Small intestine (tissue), 7 donors: ENCODE measurements at regions not wholly inside any gene's neighbourhood (a gene's known extent, or its start where the extent isn't known, plus 50 kb on each side); places are given as distances from the start of the nearest gene placed in this dataset.

Source experiments
- DNase-seq, 2 donors: peaks; one replicate each; pipeline versions ENCODE4 v3.0.0 to v3.0.0-alpha.2; 2013
- FAIRE-seq: peaks from 2 replicates; lab custom pipeline; 2012; peaks lifted over from hg19 to GRCh38; lab: Jason Lieb, UNC
- H3K27ac ChIP-seq, 3 donors: one replicate each; pipeline ENCODE4 v1.5.1; 2013; ENCODE audit warnings: low read length in 2 of 3, mild to moderate bottlenecking in 2 of 3, control low read depth in 1 of 3, inconsistent platforms in 1 of 3, low read depth in 1 of 3, moderate library complexity in 1 of 3
- H3K27me3 ChIP-seq, 3 donors: one replicate each; pipeline ENCODE4 v1.6.1; 2013; ENCODE audit warnings: low read length in 3 of 3, inconsistent platforms in 1 of 3; ENCODE audit not compliant: control insufficient read depth in 3 of 3, insufficient read depth in 3 of 3
- H3K36me3 ChIP-seq, 3 donors: one replicate each; pipeline ENCODE4 v1.6.1; 2013; ENCODE audit warnings: low read length in 3 of 3, inconsistent platforms in 1 of 3, low read depth in 1 of 3, mild to moderate bottlenecking in 1 of 3, moderate library complexity in 1 of 3; ENCODE audit not compliant: control insufficient read depth in 3 of 3, insufficient read depth in 2 of 3
- H3K4me1 ChIP-seq, 3 donors: one replicate each; pipeline ENCODE4 v1.6.1; 2013; ENCODE audit warnings: low read length in 2 of 3, inconsistent platforms in 1 of 3, low read depth in 1 of 3, mild to moderate bottlenecking in 1 of 3, moderate library complexity in 1 of 3; ENCODE audit not compliant: control insufficient read depth in 3 of 3, insufficient read depth in 2 of 3
- H3K4me3 ChIP-seq, 3 donors: one replicate each; pipeline ENCODE4 v1.5.1; 2013; ENCODE audit warnings: low read length in 3 of 3, control low read depth in 1 of 3, inconsistent platforms in 1 of 3, low read depth in 1 of 3, mild to moderate bottlenecking in 1 of 3, moderate library complexity in 1 of 3
- H3K9me3 ChIP-seq, 2 donors: one replicate each; pipeline ENCODE4 v1.6.1; 2013; ENCODE audit warnings: low read depth in 1 of 2, low read length in 1 of 2; ENCODE audit not compliant: control insufficient read depth in 2 of 2, insufficient read depth in 1 of 2
- WGBS, 3 donors: extraction: QIAGEN DNeasy Blood & Tissue Kit; methylation state at CpG; one replicate each; pipeline ENCODE4 v1.1.7; 2013; 5-methylcytosine and 5-hydroxymethylcytosine counted together
- donor health status: healthy with polysubstance abuse.
- donor health status: control.
- donor health status: control.
- donor health status: Bipolar disorder and iron deficiency.
- donor health status: healthy.

GRCh38 chr12:78385541-78385940 lies 479.0 kb upstream of the SYT1 start:
- no peak for FAIRE-seq
- 65 to 80% (median 70%) methylated on average over 2 of the region's 2 CpGs for WGBS, 3 donors

GRCh38 chr12:78386871-78387270 lies 477.7 kb upstream of the SYT1 start:
- WGBS, 3 donors: 78 to 87% (median 80%) methylated on average over 2 of the region's 2 CpGs
- FAIRE-seq: no peak
- H3K4me3 ChIP-seq: no peak overlapping the region

More at GRCh38 chr12:78385541-78385940, 479.0 kb upstream of the SYT1 start:
- Histone ChIP-seq H3K27me3 (no peaks in the 10 kb centered on the region), H3K4me1 (no peaks in the 10 kb centered on the region), H3K27ac (no peak overlapping the region), H3K4me3 (no peak overlapping the region), H3K36me3 (no peaks in the 10 kb centered on the region), H3K9me3 (no peaks in the 10 kb centered on the region)
- no peak for DNase-seq

GRCh38 chr12:78387721-78388120 lies 476.9 kb upstream of the SYT1 start:
- DNase-seq (no peak), FAIRE-seq (no peak)
- H3K9me3 ChIP-seq: no peaks in the 10 kb centered on the region
- H3K27me3 ChIP-seq: no peaks in the 10 kb centered on the region
- H3K27ac ChIP-seq: no peak overlapping the region
- no peaks in the 10 kb centered on the region for H3K4me1 ChIP-seq
- no peak overlapping the region for H3K4me3 ChIP-seq
- no peaks in the 10 kb centered on the region for H3K36me3 ChIP-seq

More at GRCh38 chr12:78386871-78387270, 477.7 kb upstream of the SYT1 start:
- Histone ChIP-seq H3K27ac (no peak overlapping the region), H3K36me3 (no peaks in the 10 kb centered on the region), H3K9me3 (no peaks in the 10 kb centered on the region), H3K27me3 (no peaks in the 10 kb centered on the region), H3K4me1 (no peaks in the 10 kb centered on the region)
- DNase-seq: no peak

GRCh38 chr12:78388461-78388860 lies 476.1 kb upstream of the SYT1 start:
- no peak for FAIRE-seq

GRCh38 chr12:78390920-78391319 lies 473.7 kb upstream of the SYT1 start:
- 39 to 76% (median 58%) methylated on average over 5 of the region's 5 CpGs for WGBS, 3 donors
- Histone ChIP-seq H3K27me3 (no peaks in the 10 kb centered on the region), H3K9me3 (no peaks in the 10 kb centered on the region), H3K4me3 (no peak overlapping the region), H3K36me3 (no peaks in the 10 kb centered on the region), H3K4me1 (no peaks in the 10 kb centered on the region), H3K27ac (no peak overlapping the region)
- no peak for DNase-seq
- no peak for FAIRE-seq

More at GRCh38 chr12:78388461-78388860, 476.1 kb upstream of the SYT1 start:
- Histone ChIP-seq H3K4me1 (no peaks in the 10 kb centered on the region), H3K27ac (no peak overlapping the region), H3K27me3 (no peaks in the 10 kb centered on the region), H3K9me3 (no peaks in the 10 kb centered on the region), H3K36me3 (no peaks in the 10 kb centered on the region), H3K4me3 (no peak overlapping the region)
- DNase-seq: no peak

- H3K4me3 ChIP-seq: no peak overlapping the region
- 42 to 63% (median 56%) methylated on average over 2 of the region's 2 CpGs for WGBS, 3 donors
These were observed 471.7 kb upstream of the SYT1 start for GRCh38 chr12:78392918-78393317.

GRCh38 chr12:78395961-78396360 lies 468.6 kb upstream of the SYT1 start:
- 76 to 87% (median 82%) methylated on average over 1 of the region's 1 CpG for WGBS, 3 donors
- DNase-seq (no peak), FAIRE-seq (no peak)
- no peaks in the 10 kb centered on the region for H3K27me3 ChIP-seq
- no peak overlapping the region for H3K4me3 ChIP-seq
- no peaks in the 10 kb centered on the region for H3K4me1 ChIP-seq
- H3K27ac ChIP-seq: no peak overlapping the region
- H3K36me3 ChIP-seq: no peaks in the 10 kb centered on the region
- no peaks in the 10 kb centered on the region for H3K9me3 ChIP-seq

More at GRCh38 chr12:78392918-78393317, 471.7 kb upstream of the SYT1 start:
- H3K4me1 ChIP-seq: no peaks in the 10 kb centered on the region
- no peak overlapping the region for H3K27ac ChIP-seq
- DNase-seq (no peak), FAIRE-seq (no peak)
- H3K27me3 ChIP-seq: no peaks in the 10 kb centered on the region
- no peaks in the 10 kb centered on the region for H3K36me3 ChIP-seq
- H3K9me3 ChIP-seq: no peaks in the 10 kb centered on the region

- FAIRE-seq (no peak), DNase-seq (no peak)
- H3K4me3 ChIP-seq: no peak overlapping the region
- no peaks in the 10 kb centered on the region for H3K27me3 ChIP-seq
- H3K9me3 ChIP-seq: no peaks in the 10 kb centered on the region
- no peaks in the 10 kb centered on the region for H3K4me1 ChIP-seq
- 89 to 92% (median 91%) methylated on average over 1 of the region's 1 CpG for WGBS, 3 donors
- H3K36me3 ChIP-seq: no peaks in the 10 kb centered on the region
- H3K27ac ChIP-seq: no peak overlapping the region
These were observed 468.0 kb upstream of the SYT1 start for GRCh38 chr12:78396538-78396937.

GRCh38 chr12:78398750-78399149 lies 465.8 kb upstream of the SYT1 start:
- no peaks in the 10 kb centered on the region for H3K9me3 ChIP-seq
- DNase-seq: no peak
- WGBS, 3 donors: 76 to 85% (median 82%) methylated on average over 2 of the region's 2 CpGs
- no peak overlapping the region for H3K27ac ChIP-seq
- H3K4me3 ChIP-seq: no peak overlapping the region
- no peak for FAIRE-seq
- no peaks in the 10 kb centered on the region for H3K36me3 ChIP-seq
- H3K4me1 ChIP-seq: no peaks in the 10 kb centered on the region
- H3K27me3 ChIP-seq: no peaks in the 10 kb centered on the region
